HCT116 (cell line): ENCODE measurements at regions not wholly inside any gene's neighbourhood (a gene's known extent, or its start where the extent isn't known, plus 50 kb on each side); places are given as distances from the start of the nearest gene placed in this dataset.

Experiments used
- CEBPB ChIP-seq: IDR thresholded peaks from 2 replicates; pipeline ENCODE4 v1.6.1; 2012; ENCODE audit warnings: low read depth
- CTCF ChIP-seq, 3 experiments: fragments of 200-600 bp in 1 of 3; sonication (generic) in 1 of 3; IDR thresholded peaks in 2 of 3; conservative IDR thresholded peaks in 1 of 3; 2 replicates each; pipeline ENCODE4 v1.5.1; 2012 to 2017; ENCODE audit warnings: low read depth in 2 of 3, low read length in 2 of 3, antibody characterized with exemption in 1 of 3, borderline replicate concordance in 1 of 3, control low read depth in 1 of 3, mild to moderate bottlenecking in 1 of 3, mixed read lengths in 1 of 3, mixed run types in 1 of 3, moderate library complexity in 1 of 3; ENCODE audit not compliant: insufficient read depth in 1 of 3
- ELF1 ChIP-seq: IDR thresholded peaks from 2 replicates; pipeline ENCODE4 v1.6.1; 2012; ENCODE audit warnings: low read depth, borderline replicate concordance
- EZH2 ChIP-seq: fragments of 200-600 bp; sonication (generic); IDR thresholded peaks from 2 replicates; pipeline ENCODE4 v1.6.1; 2017; ENCODE audit warnings: antibody characterized with exemption, mixed run types
- EZH2phosphoT487 ChIP-seq: fragments of 200-600 bp; IDR thresholded peaks from 2 replicates; pipeline ENCODE4 v1.6.1; 2018; ENCODE audit warnings: antibody characterized with exemption, borderline replicate concordance
- POLR2A ChIP-seq: IDR thresholded peaks from 2 replicates; pipeline ENCODE4 v1.7.0; 2011; ENCODE audit warnings: borderline replicate concordance; ENCODE audit not compliant: insufficient read depth, insufficient read length; ENCODE audit errors: extremely low read depth
- POLR2AphosphoS5 ChIP-seq: IDR thresholded peaks from 2 replicates; pipeline ENCODE4 v1.6.1; 2011; ENCODE audit warnings: mild to moderate bottlenecking, low read depth, low read length, moderate library complexity
- RAD21 ChIP-seq: IDR thresholded peaks from 2 replicates; pipeline ENCODE4 v1.6.1; 2012; ENCODE audit warnings: low read depth, mild to moderate bottlenecking
- REST ChIP-seq: IDR thresholded peaks from 2 replicates; pipeline ENCODE4 v1.6.1; 2012; ENCODE audit warnings: low read depth
- SRF ChIP-seq: IDR thresholded peaks from 2 replicates; pipeline ENCODE4 v1.6.1; 2012; ENCODE audit warnings: low read depth
- YY1 ChIP-seq: IDR thresholded peaks from 2 replicates; pipeline ENCODE4 v1.6.1; 2011; ENCODE audit warnings: low read length, low read depth, moderate library complexity, mild to moderate bottlenecking; ENCODE audit not compliant: insufficient replicate concordance; ENCODE audit errors: extremely low read depth
- ZFX ChIP-seq: fragments of 450-650 bp; IDR thresholded peaks from 2 replicates; pipeline ENCODE4 v1.6.1; 2017
- TF ChIP-seq, protein P1 (sequence below): IDR thresholded peaks from 2 replicates; pipeline ENCODE4 v1.6.1; 2012

GRCh38 chr12:70040141-70040540 lies 203.1 kb upstream of the CNOT2 start:
- TF ChIP-seq CTCF (IDR thresholded peaks at IDR 0.05 in 2 of 3, conservative IDR thresholded peaks at IDR 0.05 in 1 of 3; ENCODE audit: borderline replicate concordance in 1 of 3, insufficient read depth in 1 of 3, low read depth in 2 of 3, low read length in 2 of 3) (no peak), POLR2A (no peak), CEBPB (no peak), ELF1 (no peak), REST (no peak), EZH2 (no peak), EZH2phosphoT487 (no peak), ZFX (no peak), SRF (no peak), RAD21 (no peak), YY1 (no peak), POLR2AphosphoS5 (no peak)
- TF ChIP-seq, protein P1, sequence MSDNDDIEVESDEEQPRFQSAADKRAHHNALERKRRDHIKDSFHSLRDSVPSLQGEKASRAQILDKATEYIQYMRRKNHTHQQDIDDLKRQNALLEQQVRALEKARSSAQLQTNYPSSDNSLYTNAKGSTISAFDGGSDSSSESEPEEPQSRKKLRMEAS: no peak
